Right cardiac atrium (tissue), 5 donors: ENCODE measurements at regions not wholly inside any gene's neighbourhood (a gene's known extent, or its start where the extent isn't known, plus 50 kb on each side); places are given as distances from the start of the nearest gene placed in this dataset.

Experiments used
- ATAC-seq, 2 donors: fragments of 200-7000 bp; cut with Tn5 transposase; one replicate each; pipeline versions ENCODE4 v1.8.0 to v1.9.1; 2020; ENCODE audit warnings: moderate library complexity in 2 of 2, mild to moderate bottlenecking in 1 of 2
- DNase-seq, 3 donors: peaks; one replicate each; pipeline ENCODE4 v3.0.0-alpha.2; 2020
- H3K27ac ChIP-seq: one replicate; pipeline ENCODE4 v1.5.1; 2013; ENCODE audit warnings: mild to moderate bottlenecking, low read length, control low read depth, moderate library complexity
- H3K27me3 ChIP-seq: one replicate; pipeline ENCODE4 v1.6.1; 2013; ENCODE audit not compliant: control insufficient read depth, insufficient read depth
- H3K4me1 ChIP-seq: one replicate; pipeline ENCODE4 v1.6.1; 2013; ENCODE audit warnings: low read length; ENCODE audit not compliant: control insufficient read depth, insufficient read depth
- H3K4me3 ChIP-seq: one replicate; pipeline ENCODE4 v1.5.1; 2013; ENCODE audit warnings: low read length, control low read depth
- H3K9me3 ChIP-seq: one replicate; pipeline ENCODE4 v1.6.1; 2013; ENCODE audit warnings: low read length; ENCODE audit not compliant: control insufficient read depth
- WGBS: extraction: QIAGEN DNeasy Blood & Tissue Kit; methylation state at CpG from one replicate; pipeline ENCODE4 v1.1.7; 2013; 5-methylcytosine and 5-hydroxymethylcytosine counted together
- intact Hi-C, 4 donors: fragments of 100-400 bp; cut with DNase I; formaldehyde crosslinking; loops; one replicate each; pipeline versions ENCODE4 v1.11.0 to v1.14.0; 2022 to 2023
- donor health status: healthy with polysubstance abuse.
- donor health status: DM: no; HTN: yes; CAD: no.
- donor health status: DM: no; HTN: no; CAD: no.
- donor health status: DM: no; HTN: yes; CAD: no; lungs with severe emphysema.
- donor health status: DM: yes; HTN: yes; CAD: no.

DNA sequence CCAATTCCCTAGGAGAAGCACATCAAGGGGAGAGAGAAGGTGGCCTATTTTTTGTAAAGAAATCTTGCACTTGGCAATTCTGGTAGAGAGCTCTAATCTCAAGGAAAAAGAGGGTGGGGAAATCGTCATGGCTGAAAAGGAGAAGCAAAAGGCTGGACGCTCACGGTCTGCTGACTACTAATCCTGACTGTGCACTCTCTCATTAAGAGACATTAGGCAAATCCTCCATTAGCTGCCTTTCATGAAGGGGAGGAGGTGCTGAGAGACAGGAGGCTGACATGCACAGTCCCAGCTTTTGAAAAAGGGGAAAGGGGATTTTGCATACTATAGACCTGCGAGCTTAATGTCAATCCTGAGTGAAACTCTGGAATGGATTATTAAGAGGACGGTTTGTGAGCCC is 170.0 kb downstream of the NR2F2 start:
- H3K4me1 ChIP-seq: no peaks in the 10 kb centered on the region
- 60% methylated on average over 5 of the region's 5 CpGs for WGBS
- no peak overlapping the region for H3K27ac ChIP-seq
- no peak for ATAC-seq
- intact Hi-C loops: no loop called here
- no peak overlapping the region for H3K4me3 ChIP-seq
- DNase-seq: no peak
- H3K9me3 ChIP-seq: no peaks in the 10 kb centered on the region
- H3K27me3 ChIP-seq: no peaks in the 10 kb centered on the region

GRCh38 chr15:96501362-96501761 is 170.9 kb downstream of the NR2F2 start:
- Histone ChIP-seq H3K27me3 (no peaks in the 10 kb centered on the region), H3K9me3 (no peaks in the 10 kb centered on the region), H3K27ac (no peak overlapping the region), H3K4me3 (no peak overlapping the region), H3K4me1 (no peaks in the 10 kb centered on the region)
- 84% methylated on average over 1 of the region's 1 CpG for WGBS
- ATAC-seq: no peak
- no peak for DNase-seq
- intact Hi-C loops: no loop called here

- no peak for ATAC-seq
- intact Hi-C loops: no loop called here
- 87% methylated on average over 4 of the region's 4 CpGs for WGBS
Observed at GRCh38 chr15:96502196-96502595, 171.7 kb downstream of the NR2F2 start.

DNA sequence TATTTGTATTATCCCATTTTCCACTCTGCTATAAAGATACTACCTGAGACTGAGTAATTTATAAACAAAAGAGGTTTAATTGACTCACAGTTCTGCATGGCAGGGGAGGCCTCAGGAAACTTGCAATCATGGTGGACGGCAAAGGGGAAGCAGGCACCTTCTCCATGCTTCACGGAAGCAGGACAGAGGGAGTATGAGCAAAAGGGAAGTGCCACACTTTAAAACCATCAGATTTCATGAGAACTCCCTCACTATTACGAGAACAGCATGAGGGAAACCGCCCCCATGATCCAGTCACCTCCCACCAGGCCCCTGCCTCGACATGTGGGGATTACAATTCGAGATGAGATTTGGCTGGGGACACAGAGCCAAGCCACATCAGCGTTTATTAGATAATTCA is 172.8 kb downstream of the NR2F2 start:
- ATAC-seq (no peak), DNase-seq (no peak)
- H3K27me3 ChIP-seq: no peaks in the 10 kb centered on the region
- intact Hi-C loops: no loop called here
- no peak overlapping the region for H3K27ac ChIP-seq
- WGBS: 77% methylated on average over 7 of the region's 7 CpGs
- no peaks in the 10 kb centered on the region for H3K4me1 ChIP-seq
- no peak overlapping the region for H3K4me3 ChIP-seq
- H3K9me3 ChIP-seq: no peaks in the 10 kb centered on the region

More at GRCh38 chr15:96502196-96502595, 171.7 kb downstream of the NR2F2 start:
- Histone ChIP-seq H3K27me3 (no peaks in the 10 kb centered on the region), H3K4me1 (no peaks in the 10 kb centered on the region), H3K27ac (no peak overlapping the region), H3K4me3 (no peak overlapping the region), H3K9me3 (no peaks in the 10 kb centered on the region)
- DNase-seq: no peak

- no peak overlapping the region for H3K4me3 ChIP-seq
- no peak overlapping the region for H3K27ac ChIP-seq
- no peak for ATAC-seq
- no peaks in the 10 kb centered on the region for H3K4me1 ChIP-seq
- no peaks in the 10 kb centered on the region for H3K27me3 ChIP-seq
- no peak for DNase-seq
- 57% methylated on average over 4 of the region's 4 CpGs for WGBS
- intact Hi-C loops: no loop called here
- no peaks in the 10 kb centered on the region for H3K9me3 ChIP-seq
Observed at GRCh38 chr15:96504371-96504770, 173.9 kb downstream of the NR2F2 start.

DNA sequence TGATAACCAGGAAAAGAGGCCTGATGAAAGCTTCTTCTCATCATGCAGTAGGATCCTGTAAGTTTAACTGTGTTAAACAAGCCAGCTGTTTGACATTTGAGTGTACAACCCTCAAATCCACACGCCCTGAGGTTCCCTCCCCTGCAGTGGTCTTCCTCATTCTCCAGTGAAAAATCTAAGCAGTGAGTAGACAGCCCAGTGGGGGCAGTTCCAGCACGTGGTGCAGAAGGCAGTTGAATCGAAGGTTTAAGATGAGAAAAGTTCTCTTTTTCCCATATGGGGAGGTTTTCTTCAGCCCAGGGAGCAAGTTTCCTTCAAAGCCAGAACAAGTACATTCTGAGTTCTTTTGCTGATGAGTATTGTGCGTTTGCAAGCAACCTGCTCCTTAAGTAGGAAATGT is 174.5 kb downstream of the NR2F2 start:
- no peaks in the 10 kb centered on the region for H3K9me3 ChIP-seq
- H3K27me3 ChIP-seq: no peaks in the 10 kb centered on the region
- ATAC-seq (no peak), DNase-seq (no peak)
- no peak overlapping the region for H3K27ac ChIP-seq
- H3K4me1 ChIP-seq: no peaks in the 10 kb centered on the region
- 62% methylated on average over 4 of the region's 4 CpGs for WGBS
- H3K4me3 ChIP-seq: no peak overlapping the region
- intact Hi-C loops: no loop called here

GRCh38 chr15:96514607-96515285 is 184.2 kb downstream of the NR2F2 start:
- Histone ChIP-seq H3K27me3 (no peaks in the 10 kb centered on the region), H3K4me3 (no peak overlapping the region), H3K4me1 (no peaks in the 10 kb centered on the region), H3K27ac (no peak overlapping the region), H3K9me3 (no peaks in the 10 kb centered on the region)
- ATAC-seq: peak in 1 of 2 donors; percentile 32
- 31% methylated on average over 6 of the region's 6 CpGs for WGBS
- intact Hi-C loops: no loop called here
- DNase-seq: no peak

DNA sequence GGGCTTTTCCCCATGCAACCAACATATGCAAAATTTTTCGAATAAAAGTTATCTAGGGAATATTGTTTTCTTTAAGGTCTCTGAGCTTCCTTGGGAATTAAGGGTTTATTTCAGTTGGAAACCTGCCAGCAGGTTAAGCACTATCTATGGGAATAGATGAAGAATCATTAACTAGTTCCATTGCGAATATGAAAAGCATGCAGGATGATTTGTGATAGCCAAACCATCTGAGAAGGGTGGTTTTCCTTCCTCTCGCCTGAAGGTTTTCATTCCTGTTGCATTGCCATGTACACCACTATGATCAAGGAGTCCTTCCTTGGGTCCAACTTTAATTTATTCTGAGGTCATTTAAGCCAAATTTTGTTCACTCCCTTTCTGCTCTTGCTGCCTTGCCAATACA is 184.9 kb downstream of the NR2F2 start:
- intact Hi-C loops: no loop called here
- no peak for DNase-seq
- no peaks in the 10 kb centered on the region for H3K4me1 ChIP-seq
- ATAC-seq: no peak
- H3K27ac ChIP-seq: no peak overlapping the region
- 47% methylated on average over 3 of the region's 3 CpGs for WGBS
- no peaks in the 10 kb centered on the region for H3K9me3 ChIP-seq
- no peaks in the 10 kb centered on the region for H3K27me3 ChIP-seq
- H3K4me3 ChIP-seq: no peak overlapping the region

DNA sequence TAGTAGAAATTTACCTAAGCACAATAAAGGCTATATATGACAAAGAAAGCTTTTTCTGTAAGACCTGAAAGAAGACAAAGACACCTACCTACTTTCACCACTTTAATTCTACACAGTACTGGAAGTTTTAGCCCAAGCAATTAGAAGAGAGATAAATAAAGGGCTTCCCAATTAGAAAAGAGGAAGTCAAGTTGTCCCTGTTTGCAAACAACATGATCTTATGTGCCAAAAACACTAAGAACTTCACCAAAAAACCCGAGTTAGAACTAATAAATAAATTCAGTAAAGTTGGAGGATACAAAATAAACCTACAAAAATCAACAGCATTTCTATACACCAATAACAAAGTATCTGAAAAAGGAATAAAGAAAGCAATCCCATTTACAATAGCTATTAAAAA is 190.9 kb downstream of the NR2F2 start:
- Histone ChIP-seq H3K27me3 (no peaks in the 10 kb centered on the region), H3K9me3 (no peaks in the 10 kb centered on the region), H3K4me3 (no peak overlapping the region), H3K4me1 (no peaks in the 10 kb centered on the region), H3K27ac (no peak overlapping the region)
- ATAC-seq (no peak), DNase-seq (no peak)
- WGBS: 68% methylated on average over 1 of the region's 1 CpG
- intact Hi-C loops: no loop called here

- no peaks in the 10 kb centered on the region for H3K4me1 ChIP-seq
- 61% methylated on average over 5 of the region's 5 CpGs for WGBS
- intact Hi-C loops: no loop called here
- no peaks in the 10 kb centered on the region for H3K27me3 ChIP-seq
- no peaks in the 10 kb centered on the region for H3K9me3 ChIP-seq
- DNase-seq (no peak), ATAC-seq (no peak)
- H3K27ac ChIP-seq: no peak overlapping the region
- H3K4me3 ChIP-seq: no peak overlapping the region
Observed at GRCh38 chr15:96524676-96525417, 194.3 kb downstream of the NR2F2 start.

DNA sequence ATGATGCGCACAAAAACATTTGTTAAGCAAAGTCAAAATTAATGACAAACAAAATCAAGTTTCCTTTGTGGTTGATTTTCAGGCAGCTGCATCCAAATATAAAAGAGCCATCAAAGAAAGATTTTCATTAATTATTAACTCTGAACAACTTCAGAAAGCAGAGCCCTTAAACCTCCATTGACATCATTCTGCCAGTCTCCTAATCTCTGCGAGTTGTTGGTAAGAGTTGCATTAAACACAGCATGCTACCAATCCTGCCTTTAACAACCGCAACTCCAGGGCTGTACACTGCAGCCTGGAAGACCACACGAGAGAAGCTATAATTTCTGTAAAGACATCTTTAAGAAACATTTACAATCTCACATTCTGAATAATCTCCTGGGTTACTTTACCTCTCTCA is 204.6 kb downstream of the NR2F2 start:
- Histone ChIP-seq H3K4me1 (no peaks in the 10 kb centered on the region), H3K27me3 (no peaks in the 10 kb centered on the region), H3K4me3 (no peak overlapping the region), H3K9me3 (no peaks in the 10 kb centered on the region), H3K27ac (no peak overlapping the region)
- DNase-seq: no peak
- WGBS: 87% methylated on average over 4 of the region's 4 CpGs
- ATAC-seq: no peak
- intact Hi-C loops: no loop called here
